Panc1 (cell line): ENCODE measurements at regions not wholly inside any gene's neighbourhood (a gene's known extent, or its start where the extent isn't known, plus 50 kb on each side); places are given as distances from the start of the nearest gene placed in this dataset.

Experiments
- ATAC-seq: fragments of 200-7000 bp; cut with Tn5 transposase; 2 replicates; pipeline ENCODE4 v1.9.1; 2020; ENCODE audit warnings: mild to moderate bottlenecking, moderate library complexity
- BruUV-seq: library from RNA; stranded (reverse); fragments of 400-500 nt; replicated peaks from 2 replicates; lab custom pipeline; 2021; lab: Mats Ljungman, UMichigan
- CTCF ChIA-PET: fragments of 300-600 bp; sonication (Branson Sonifier 250); formaldehyde crosslinking; loops from one replicate; lab custom pipeline; 2022; ENCODE audit warnings: antibody characterized with exemption; lab: Charles Lee
- POLR2A ChIA-PET: fragments of 300-600 bp; sonication (Branson Sonifier 250); formaldehyde crosslinking; loops from one replicate; lab custom pipeline; 2022; ENCODE audit warnings: antibody characterized with exemption; lab: Charles Lee
- DNase-seq: peaks from one replicate; pipeline ENCODE4 v3.0.0-alpha.2; 2010; ENCODE audit warnings: low read depth, low spot score
- H3K27ac ChIP-seq: 2 replicates; pipeline ENCODE4 v1.5.1; 2011; ENCODE audit warnings: mild to moderate bottlenecking, low read length, inconsistent platforms
- H3K27me3 ChIP-seq: fragments of 200-500 bp; sonication (Bioruptor generic); 2 replicates; pipeline ENCODE4 v1.6.0; 2014; ENCODE audit warnings: low read length, inconsistent platforms; ENCODE audit not compliant: control insufficient read depth, insufficient read depth
- H3K36me3 ChIP-seq: fragments of 200-500 bp; sonication (Bioruptor generic); 2 replicates; pipeline ENCODE4 v1.5.1; 2014; ENCODE audit warnings: inconsistent platforms, mild to moderate bottlenecking, low read length, moderate library complexity; ENCODE audit not compliant: control insufficient read depth, insufficient read depth
- H3K4me1 ChIP-seq: 2 replicates; pipeline ENCODE4 v1.5.1; 2011; ENCODE audit warnings: inconsistent platforms, mild to moderate bottlenecking, low read length, moderate library complexity; ENCODE audit not compliant: control insufficient read depth, insufficient read depth
- H3K4me3 ChIP-seq, 2 experiments: 2 replicates each; pipeline ENCODE4 v1.5.1; 2011 to 2012; ENCODE audit warnings: low read depth in 2 of 2, low read length in 2 of 2, mild to moderate bottlenecking in 2 of 2, inconsistent platforms in 1 of 2, moderate library complexity in 1 of 2
- H3K9me3 ChIP-seq: fragments of 200-500 bp; sonication (Bioruptor generic); 2 replicates; pipeline ENCODE4 v1.5.1; 2014; ENCODE audit warnings: low read depth, mild to moderate bottlenecking, inconsistent platforms, low read length, moderate library complexity; ENCODE audit not compliant: control insufficient read depth, insufficient read depth
- POLR2AphosphoS5 ChIP-seq: IDR thresholded peaks from 2 replicates; pipeline ENCODE4 v1.6.1; 2012; ENCODE audit warnings: mild to moderate bottlenecking, low read depth, low read length, moderate library complexity
- SIN3A ChIP-seq: IDR thresholded peaks from 2 replicates; pipeline ENCODE4 v1.6.1; 2012; ENCODE audit warnings: low read depth, mild to moderate bottlenecking, low read length, moderate library complexity, borderline replicate concordance; ENCODE audit not compliant: insufficient read depth
- TCF7L2 ChIP-seq: IDR thresholded peaks from 2 replicates; pipeline ENCODE4 v1.6.1; 2011; ENCODE audit warnings: mild to moderate bottlenecking, low read depth, low read length, inconsistent platforms
- in situ Hi-C: cut with HindIII; loops from 2 replicates; pipeline ENCODE4 v1.10.0; 2016; ENCODE audit warnings: low sequenced_read_pairs, low pct_unique_long_range_greater_than_20kb
- intact Hi-C: fragments of 100-400 bp; cut with micrococcal nuclease; formaldehyde crosslinking; loops from one replicate; pipeline ENCODE4 v1.10.0; 2022; ENCODE audit not compliant: unreplicated experiment
- TF ChIP-seq, protein P1 (sequence below): fragments of 450-650 bp; IDR thresholded peaks from 2 replicates; pipeline ENCODE4 v1.5.1; 2017; ENCODE audit warnings: mild to moderate bottlenecking
- TF ChIP-seq, protein P2 (sequence below), 2 experiments: IDR thresholded peaks; 2 replicates each; pipeline ENCODE4 v1.6.1; 2011 to 2012; ENCODE audit warnings: low read depth in 2 of 2, control low read depth in 1 of 2, low read length in 1 of 2, mild to moderate bottlenecking in 1 of 2, moderate library complexity in 1 of 2; ENCODE audit not compliant: insufficient read depth in 1 of 2

DNA sequence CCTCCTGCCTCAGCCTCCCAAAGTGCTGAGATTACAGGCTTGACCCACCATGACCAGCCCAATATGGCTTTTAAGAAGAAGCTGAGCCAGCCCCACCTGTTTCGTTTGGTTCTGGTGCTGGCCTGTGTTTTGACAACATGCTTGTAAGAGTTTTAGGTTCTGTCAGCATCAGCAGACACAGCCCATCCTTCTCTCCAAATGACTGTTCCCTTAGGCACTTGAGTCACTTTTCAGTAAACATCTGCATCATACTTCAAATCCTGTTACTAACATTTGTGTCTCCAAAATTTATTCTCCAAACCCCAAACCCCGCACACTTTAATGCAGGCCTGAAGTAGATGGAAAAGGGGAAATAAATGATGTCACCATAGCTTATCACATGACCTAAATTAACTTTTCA lies 1118.5 kb downstream of the TSN start:
- ATAC-seq (no peak), DNase-seq (peak; percentile 24)
- H3K36me3 ChIP-seq, result no peaks in the 10 kb centered on the region
- CTCF ChIA-PET, result no interaction called here
- H3K9me3 ChIP-seq, result no peaks in the 10 kb centered on the region
- no peaks in the 10 kb centered on the region for H3K4me1 ChIP-seq
- intact Hi-C loops (no loop called here), in situ Hi-C loops (no loop called here)
- H3K27ac ChIP-seq, result no peak overlapping the region
- POLR2A ChIA-PET, result no interaction called here
- no peak overlapping the region for H3K4me3 ChIP-seq
- TF ChIP-seq, protein P1, sequence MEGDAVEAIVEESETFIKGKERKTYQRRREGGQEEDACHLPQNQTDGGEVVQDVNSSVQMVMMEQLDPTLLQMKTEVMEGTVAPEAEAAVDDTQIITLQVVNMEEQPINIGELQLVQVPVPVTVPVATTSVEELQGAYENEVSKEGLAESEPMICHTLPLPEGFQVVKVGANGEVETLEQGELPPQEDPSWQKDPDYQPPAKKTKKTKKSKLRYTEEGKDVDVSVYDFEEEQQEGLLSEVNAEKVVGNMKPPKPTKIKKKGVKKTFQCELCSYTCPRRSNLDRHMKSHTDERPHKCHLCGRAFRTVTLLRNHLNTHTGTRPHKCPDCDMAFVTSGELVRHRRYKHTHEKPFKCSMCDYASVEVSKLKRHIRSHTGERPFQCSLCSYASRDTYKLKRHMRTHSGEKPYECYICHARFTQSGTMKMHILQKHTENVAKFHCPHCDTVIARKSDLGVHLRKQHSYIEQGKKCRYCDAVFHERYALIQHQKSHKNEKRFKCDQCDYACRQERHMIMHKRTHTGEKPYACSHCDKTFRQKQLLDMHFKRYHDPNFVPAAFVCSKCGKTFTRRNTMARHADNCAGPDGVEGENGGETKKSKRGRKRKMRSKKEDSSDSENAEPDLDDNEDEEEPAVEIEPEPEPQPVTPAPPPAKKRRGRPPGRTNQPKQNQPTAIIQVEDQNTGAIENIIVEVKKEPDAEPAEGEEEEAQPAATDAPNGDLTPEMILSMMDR, result no peak
- TF ChIP-seq POLR2AphosphoS5 (no peak), SIN3A (no peak), TCF7L2 (no peak)
- TF ChIP-seq, protein P2, sequence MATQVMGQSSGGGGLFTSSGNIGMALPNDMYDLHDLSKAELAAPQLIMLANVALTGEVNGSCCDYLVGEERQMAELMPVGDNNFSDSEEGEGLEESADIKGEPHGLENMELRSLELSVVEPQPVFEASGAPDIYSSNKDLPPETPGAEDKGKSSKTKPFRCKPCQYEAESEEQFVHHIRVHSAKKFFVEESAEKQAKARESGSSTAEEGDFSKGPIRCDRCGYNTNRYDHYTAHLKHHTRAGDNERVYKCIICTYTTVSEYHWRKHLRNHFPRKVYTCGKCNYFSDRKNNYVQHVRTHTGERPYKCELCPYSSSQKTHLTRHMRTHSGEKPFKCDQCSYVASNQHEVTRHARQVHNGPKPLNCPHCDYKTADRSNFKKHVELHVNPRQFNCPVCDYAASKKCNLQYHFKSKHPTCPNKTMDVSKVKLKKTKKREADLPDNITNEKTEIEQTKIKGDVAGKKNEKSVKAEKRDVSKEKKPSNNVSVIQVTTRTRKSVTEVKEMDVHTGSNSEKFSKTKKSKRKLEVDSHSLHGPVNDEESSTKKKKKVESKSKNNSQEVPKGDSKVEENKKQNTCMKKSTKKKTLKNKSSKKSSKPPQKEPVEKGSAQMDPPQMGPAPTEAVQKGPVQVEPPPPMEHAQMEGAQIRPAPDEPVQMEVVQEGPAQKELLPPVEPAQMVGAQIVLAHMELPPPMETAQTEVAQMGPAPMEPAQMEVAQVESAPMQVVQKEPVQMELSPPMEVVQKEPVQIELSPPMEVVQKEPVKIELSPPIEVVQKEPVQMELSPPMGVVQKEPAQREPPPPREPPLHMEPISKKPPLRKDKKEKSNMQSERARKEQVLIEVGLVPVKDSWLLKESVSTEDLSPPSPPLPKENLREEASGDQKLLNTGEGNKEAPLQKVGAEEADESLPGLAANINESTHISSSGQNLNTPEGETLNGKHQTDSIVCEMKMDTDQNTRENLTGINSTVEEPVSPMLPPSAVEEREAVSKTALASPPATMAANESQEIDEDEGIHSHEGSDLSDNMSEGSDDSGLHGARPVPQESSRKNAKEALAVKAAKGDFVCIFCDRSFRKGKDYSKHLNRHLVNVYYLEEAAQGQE (IDR thresholded peaks at IDR 0.05; ENCODE audit: insufficient read depth in 1 of 2, low read depth in 2 of 2, low read length in 1 of 2), result no peak
- no TSS peak for BruUV-seq
- H3K27me3 ChIP-seq, result no peaks in the 10 kb centered on the region

DNA sequence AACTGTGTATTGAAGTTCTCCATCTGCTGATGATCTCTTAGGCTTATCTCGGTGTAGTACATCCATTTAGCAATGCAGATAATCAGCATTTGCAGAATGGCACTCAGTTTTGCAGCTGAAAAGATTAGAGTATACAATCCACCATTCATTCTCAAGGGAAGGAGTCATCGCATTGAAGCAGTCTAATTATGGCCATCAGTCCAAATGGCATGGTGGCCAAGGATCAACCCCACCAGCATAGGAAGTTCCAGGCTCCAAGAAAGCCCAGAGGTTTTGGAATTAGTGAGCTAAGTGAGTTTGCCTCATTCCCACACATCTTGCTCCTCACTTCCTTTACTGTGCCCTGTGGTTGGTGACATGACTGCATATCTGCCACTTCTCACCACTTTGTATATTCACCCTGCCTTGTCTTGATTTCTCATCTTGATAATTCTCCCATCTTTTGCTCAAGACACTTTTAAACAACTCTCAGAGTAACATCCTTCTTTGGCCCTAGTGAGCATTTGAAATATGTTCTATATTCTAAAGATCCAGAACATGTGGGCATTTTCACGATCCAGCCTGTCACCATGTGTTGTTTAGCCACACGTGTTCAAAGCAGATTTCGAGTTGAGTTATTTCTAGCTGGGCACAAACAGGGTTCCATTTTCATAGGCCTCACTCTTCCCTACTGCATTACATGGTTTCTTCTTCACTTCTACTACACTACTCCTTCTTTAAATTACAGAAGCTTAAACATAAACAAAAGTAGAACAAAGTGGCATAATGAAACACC lies 1119.8 kb downstream of the TSN start:
- in situ Hi-C loops, result no loop called here

More for the DNA sequence above, 1119.8 kb downstream of the TSN start:
- POLR2A ChIA-PET, result no interaction called here
- Histone ChIP-seq H3K27ac (no peak overlapping the region), H3K4me3 (no peak overlapping the region), H3K36me3 (no peaks in the 10 kb centered on the region), H3K4me1 (no peaks in the 10 kb centered on the region), H3K27me3 (no peaks in the 10 kb centered on the region), H3K9me3 (no peaks in the 10 kb centered on the region)
- no TSS peak for BruUV-seq
- no peak for ATAC-seq
- intact Hi-C loops, result no loop called here
- CTCF ChIA-PET, result interaction anchor here (0.6 kb wide), 1 partner anchor 36 kb away, joined by 11 read pairs; no protein-coding TSS in a partner anchor
- DNase-seq, result no peak
- TF ChIP-seq TCF7L2 (no peak), POLR2AphosphoS5 (no peak), SIN3A (no peak)
- TF ChIP-seq, protein P2 (IDR thresholded peaks at IDR 0.05; ENCODE audit: insufficient read depth in 1 of 2, low read depth in 2 of 2, low read length in 1 of 2), result no peak
- TF ChIP-seq, protein P1, result no peak
